Limb (tissue), 2 donors: ENCODE measurements at regions not wholly inside any gene's neighbourhood (a gene's known extent, or its start where the extent isn't known, plus 50 kb on each side); places are given as distances from the start of the nearest gene placed in this dataset.
A peak's percentile ranks its signal among the peaks of the same experiment; 100 is the strongest.
"Not testable (repeated sequence)": the region's sequence is repeated elsewhere in the genome, so short reads cannot be mapped to it uniquely, and the experiment has no call there.

Source experiments
- DNase-seq, 2 donors: peaks; one replicate each; pipeline ENCODE4 v3.0.0-alpha.2; 2016; ENCODE audit errors: extremely low spot score in 2 of 2

DNA sequence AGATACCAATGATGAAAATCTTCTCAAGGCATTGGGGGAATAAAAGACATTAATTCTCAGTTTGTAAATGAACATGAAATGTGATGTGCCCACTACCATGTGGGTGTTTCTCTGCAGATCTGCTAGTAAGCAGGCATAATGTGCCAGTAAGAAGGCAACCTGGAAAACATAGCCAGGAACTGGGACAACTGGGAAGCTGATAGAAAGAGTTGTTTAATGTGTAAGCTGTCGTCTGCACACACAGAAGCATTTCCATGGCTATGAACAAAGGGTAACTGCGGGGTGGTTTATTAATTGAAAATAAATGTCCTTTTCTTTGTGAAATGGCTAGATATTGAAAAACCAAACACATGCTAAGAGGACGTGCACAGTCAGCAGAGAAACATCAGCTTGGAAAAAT lies 52.0 kb downstream of the ZC3H11B start:
- DNase-seq = no peak

DNA sequence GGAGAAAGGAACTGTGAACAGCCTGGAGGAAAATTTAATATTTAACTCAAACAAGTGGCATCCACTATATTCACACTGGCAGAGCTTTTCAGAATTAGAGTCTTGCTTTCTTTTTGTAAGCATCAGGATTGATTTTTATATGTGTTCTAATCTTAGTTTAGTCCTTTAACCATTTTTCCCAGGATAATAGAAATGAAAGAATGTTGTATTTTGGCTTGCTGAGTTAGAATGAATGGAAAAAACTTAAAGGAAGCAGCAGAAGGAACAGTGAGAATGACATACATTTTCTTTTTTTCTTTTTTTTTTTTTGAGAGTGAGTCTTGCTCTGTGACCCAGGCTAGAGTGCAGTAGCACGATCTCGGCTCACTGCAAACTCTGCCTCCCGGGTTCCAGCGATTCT lies 53.0 kb downstream of the ZC3H11B start:
- no peak for DNase-seq

DNA sequence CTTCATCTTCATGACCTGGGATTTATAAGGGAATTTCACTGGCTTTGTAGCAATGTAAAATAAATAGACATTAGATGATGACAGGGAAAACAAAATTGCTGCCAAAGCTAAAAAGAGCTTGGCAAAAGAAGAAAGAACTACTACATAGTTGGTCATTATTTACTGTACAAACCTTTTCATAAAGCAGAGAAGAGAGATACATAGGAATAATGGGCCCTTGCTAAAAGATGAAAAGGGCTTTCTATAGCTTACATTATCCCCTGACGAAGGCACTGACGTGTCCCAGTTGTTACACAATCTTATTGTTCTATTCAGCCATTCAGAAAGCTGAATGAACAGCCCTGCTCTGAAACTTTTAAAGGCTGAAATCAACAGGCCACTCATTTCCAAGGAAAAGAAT lies 57.1 kb downstream of the ZC3H11B start:
- peak in 1 of 2 donors; percentile 71 for DNase-seq

DNA sequence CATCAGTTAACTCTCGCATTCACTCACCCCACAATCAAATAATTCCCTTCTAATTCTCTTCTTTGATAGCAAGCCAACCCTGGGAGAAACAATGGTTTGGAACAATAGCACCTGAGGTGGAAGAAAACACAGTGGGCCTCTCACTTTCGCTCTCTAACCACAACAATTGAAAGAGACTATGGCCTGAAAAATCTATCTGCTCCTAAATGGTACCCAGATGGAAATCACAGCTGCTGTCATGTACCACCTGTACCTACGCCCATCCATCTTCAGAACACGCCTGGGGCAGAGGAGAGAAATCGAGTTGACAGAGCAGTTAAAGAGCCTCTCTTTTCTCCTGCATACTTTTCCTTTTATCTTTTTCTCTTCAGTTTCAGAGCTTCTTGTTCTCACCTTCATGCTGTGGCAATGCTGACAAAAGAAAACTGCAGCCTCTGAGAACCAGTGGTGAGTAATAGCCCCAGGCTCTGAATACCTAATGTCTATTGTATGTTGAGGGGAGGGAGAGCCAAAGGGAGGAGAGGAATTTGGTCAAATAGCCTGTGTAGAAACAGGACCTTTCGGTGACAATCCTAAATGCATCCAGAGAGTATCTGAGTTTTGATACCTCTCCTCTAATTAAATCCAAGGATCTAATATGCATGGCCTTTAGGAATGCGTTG lies 57.7 kb downstream of the ZC3H11B start:
- no peak for DNase-seq

DNA sequence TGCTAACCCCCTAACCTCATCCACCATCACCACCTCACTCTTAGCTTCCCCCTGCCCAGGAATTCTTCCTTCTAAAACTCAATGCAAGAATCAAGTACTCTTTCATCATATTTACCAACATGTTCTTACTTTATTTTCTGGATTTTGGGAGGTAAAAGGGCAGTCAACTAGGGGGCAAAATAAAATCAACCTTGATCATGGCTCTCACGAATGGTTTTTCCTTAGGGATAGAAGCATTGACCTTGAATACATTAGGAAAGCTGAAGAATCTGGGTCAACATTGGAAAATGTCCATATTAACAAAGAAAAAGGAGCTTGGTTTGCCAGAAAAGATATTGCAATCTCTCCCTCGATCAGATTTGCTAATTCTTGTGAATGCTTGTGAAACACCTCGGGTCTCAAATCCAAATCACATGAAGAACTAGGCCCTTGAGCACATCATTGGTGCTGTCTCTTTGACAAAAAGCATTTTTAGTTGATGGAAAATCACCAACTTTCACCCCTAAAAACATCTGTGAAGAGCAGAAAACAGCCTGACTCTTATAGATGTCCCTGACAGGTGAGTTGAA lies 58.9 kb downstream of the ZC3H11B start:
- DNase-seq = no peak

DNA sequence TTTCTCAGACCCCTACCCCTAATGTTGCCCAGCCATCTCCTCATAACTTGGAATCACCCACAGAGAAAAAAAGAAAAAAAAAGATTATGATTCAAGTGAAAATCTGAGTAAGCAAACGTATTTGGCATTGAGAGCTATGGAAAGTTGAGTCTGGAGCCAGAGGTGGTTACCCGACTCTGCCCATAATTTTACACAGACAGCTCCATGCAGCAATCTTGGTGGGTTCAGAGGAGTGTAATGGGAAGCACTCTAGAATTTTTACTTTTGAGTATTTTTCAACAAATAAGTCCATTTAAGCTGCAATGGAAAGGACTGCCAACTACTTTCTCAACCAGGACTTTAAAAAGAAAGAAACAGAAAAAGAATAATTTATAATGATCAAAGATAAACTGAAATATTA lies 62.7 kb downstream of the ZC3H11B start:
- DNase-seq = no peak

DNA sequence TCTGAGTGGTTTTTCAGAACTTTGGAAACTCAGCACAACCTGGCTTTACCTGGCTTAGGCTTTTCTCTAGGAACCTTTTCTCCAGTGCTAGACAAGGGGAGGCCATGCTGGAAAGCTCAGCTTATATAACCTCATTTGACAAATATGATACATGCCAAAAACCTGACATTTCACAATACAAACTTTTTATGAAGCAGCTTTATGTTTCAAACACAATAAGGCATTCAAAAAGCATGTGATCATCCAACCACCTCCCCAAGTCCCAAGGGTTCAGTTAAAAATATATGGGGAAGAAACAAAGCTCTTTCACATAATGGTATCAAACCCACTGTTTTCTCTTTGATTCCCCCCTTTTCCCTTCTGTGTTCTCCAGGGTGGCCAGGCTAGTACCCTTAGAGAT lies 63.7 kb downstream of the ZC3H11B start:
- no peak for DNase-seq

DNA sequence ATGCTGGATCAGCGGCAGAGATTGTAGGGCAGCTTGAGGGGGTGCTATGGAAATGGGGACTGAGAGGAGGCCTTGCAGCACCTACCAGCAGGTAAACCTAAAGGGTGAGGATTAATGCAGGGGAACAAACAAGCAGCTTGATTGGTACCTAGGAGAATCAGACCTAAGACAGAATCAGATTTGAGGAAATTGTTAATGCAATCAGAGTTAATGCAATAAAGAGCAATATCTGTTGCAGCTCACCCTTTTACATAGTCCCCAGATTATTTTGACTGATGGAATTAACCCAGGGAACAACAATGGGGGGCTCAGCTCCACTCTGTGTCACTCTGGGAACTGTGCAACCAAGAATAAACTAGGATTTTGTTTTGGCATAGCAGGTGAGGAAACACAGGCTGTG lies 64.5 kb downstream of the ZC3H11B start:
- no peak for DNase-seq

DNA sequence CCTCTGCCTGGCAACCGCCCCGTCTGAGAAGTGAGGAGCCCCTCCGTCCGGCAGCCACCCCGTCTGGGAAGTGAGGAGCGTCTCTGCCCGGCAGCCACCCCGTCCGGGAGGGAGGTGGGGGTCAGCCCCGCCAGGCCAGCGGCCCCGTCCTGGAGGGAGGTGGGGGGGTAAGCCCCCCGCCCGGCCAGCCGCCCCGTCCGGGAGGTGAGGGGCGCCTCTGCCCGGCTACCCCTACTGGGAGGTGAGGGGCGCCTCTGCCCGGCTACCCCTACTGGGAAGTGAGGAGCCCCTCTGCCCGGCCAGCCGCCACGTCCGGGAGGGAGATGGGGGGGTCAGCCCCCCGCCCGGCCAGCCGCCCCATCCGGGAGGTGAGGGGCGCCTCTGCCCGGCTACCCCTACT lies 67.1 kb downstream of the ZC3H11B start:
- not testable (repeated sequence) for DNase-seq

DNA sequence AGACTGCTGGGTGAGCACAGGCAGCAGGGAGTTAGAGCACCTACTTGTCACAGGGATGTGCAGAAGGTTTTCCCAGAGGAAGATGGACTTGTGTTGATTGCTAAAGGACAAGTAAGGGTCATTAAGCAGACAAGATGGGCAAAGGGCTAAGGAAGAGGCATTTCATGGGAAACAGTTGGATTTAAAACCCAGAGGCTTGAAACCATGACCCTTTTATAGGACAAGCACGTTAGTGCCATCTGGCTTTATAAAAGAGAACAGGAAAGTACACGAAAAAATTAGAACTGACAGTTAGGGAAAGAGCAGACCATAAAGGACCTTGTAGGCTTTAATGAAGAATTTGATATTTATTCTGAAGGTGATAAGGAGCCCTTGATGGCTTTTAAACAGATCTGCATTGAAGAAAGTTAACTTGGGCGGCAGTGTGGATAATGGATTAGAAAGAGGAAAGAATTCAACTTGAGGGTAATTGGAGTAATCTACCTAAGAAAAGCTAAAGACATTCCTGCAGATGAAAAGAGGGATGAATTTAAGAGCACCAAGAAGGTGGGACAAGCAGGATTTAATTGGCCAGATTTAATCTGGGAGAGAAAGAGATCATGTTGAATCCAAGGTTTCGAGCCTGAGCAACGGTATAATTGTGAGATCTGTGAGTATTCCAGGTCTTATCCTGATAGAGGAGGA lies 68.6 kb downstream of the ZC3H11B start:
- no peak for DNase-seq

DNA sequence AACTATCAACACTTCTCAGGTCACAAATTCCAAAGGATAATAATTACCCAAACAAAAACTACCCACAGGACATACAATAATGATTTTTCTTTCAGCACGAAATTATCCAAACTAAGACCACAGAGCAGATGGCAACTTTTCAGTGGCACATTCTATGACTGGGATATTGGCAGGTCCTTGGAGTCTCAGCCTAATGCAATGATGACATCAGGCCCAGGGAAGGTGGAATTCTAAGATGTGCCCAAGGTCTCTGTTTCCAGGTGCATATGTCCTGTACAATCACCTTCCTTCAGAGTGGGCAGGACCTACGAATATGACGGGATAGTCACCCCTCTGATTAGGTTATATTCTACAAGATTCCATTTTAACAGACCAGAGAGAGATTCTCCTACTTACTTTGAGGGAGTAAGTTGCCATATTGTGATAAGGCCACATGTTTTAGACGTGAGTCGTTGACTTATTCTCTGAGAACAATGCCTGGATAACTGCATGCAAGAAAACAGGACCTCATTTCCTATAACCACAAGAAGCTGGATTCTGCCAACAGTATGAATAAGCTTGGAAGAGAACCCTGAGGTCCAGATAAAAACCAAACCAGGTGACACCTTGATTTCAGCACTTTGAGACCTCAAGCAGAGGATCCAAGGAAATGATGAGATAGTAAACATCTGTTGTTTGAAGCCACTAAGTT lies 69.9 kb downstream of the ZC3H11B start:
- DNase-seq = no peak

DNA sequence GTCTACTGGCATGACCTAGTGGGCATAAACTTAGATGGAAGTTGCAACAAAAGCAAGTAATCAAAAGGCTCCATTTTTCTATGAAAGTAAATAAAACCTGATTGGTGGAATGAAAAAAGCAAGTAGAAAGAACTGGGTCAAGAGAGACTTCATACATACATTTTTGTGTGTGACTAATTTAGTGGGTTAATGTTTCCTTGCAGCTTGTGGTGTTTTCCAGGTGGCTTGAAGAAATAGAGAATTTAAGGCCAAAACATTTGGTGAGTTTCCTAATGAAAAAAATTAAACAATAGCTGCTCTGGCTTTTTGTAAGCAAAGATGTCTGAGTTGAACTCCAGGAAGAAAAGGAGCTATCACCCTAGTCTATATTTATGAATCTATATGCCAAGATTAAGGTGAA lies 71.0 kb downstream of the ZC3H11B start:
- no peak for DNase-seq

DNA sequence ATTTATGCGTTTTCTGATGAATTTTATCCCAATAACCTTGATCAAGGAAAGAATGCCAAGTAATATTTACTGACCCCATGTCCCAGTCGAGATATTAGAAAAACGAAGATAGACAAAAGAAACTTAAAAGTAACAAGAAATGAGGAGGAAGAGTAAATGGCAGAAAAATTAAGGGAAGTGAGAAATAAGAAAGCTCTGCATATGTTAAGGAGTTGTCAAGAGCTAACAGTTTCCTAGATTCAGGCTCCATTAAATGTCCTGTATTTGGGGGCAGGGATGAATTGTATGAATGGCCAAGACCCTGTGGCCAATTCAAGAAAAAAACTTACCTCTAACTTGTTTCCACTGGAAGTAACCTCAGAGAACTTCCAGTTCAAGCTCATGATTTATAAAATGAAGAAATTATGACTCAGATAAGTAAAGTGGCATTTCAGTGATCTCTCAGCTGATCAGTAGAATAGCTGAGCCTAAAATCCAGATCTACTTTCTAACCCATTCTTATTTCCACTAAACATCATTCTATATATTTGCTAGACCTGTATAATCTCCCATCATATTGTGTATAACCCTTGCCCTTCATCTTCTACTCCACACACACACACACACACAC lies 73.2 kb downstream of the ZC3H11B start:
- DNase-seq = no peak

DNA sequence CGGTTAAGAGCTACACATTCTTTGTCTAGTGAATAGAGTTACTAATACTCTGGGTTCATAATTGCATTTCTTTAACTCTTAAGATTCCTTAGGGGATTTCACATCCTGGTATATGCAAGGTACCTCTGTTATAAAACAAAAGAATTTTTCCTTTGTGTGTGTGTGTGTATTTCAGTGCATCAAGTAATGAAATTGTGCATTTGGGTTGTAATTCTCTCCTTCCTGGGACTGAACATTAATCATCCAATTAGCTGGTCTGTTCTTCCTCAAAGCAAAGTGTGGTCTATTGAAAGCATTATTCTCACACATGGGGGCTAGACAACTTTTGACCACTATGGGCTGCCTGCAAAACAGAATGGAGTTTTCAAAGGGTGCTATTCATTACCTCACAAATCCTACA lies 74.0 kb downstream of the ZC3H11B start:
- no peak for DNase-seq

DNA sequence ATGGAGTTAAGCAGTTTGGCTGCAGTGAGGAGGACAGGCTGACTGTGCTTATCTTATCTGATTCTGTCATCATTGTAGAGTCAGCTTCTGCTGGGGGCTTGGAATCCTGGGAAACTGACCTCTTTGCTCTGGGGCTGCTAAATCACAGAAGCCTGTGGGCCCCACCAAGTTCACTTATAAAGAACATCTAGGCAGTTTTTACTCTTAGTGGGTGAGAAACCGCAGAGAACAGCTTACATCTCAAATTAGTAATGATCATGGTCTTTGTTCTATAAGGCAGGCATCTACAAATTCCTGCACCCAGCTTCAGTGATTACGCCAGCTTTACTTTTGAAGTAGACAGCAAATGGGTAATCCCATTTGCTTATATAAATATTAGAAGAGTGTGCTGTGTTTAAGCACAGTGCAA lies 75.7 kb downstream of the ZC3H11B start:
- DNase-seq = no peak

DNA sequence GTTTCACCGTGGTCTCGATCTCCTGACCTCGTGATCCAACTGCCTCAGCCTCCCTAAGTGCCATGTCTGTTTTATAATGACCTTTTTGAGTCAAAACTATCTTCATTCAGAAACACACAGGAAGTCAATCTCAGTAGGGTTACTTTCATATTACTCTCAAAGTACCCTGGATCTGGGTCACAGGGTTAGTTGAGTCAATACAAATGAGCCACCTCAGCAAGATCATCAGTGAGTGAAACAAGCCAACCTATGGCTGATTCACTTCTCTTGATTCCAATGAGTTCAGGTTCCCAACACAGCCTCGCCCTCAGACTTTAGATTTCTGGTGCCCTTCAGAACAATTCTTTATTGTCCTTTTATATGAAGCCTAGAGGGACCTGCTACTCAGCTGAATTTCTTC lies 76.9 kb downstream of the ZC3H11B start:
- no peak for DNase-seq

DNA sequence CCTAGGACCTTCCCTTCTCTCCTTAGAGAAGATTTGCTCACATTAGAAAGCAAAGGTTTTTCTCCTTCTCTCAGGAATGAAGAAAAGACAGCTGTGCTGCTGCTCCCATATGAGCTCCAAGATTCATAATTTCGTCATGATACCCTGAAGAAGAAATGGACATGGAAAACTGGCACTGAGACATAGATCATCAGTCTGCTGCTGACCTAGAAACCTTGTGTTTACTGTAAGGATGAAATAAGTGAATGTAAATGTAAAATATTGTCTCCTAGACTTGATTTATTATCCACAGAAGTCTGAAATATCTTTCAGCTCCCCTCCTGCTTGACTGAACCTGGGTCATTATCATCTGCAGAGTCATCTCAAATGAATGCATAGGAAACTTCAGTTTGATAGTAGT lies 77.9 kb downstream of the ZC3H11B start:
- no peak for DNase-seq

DNA sequence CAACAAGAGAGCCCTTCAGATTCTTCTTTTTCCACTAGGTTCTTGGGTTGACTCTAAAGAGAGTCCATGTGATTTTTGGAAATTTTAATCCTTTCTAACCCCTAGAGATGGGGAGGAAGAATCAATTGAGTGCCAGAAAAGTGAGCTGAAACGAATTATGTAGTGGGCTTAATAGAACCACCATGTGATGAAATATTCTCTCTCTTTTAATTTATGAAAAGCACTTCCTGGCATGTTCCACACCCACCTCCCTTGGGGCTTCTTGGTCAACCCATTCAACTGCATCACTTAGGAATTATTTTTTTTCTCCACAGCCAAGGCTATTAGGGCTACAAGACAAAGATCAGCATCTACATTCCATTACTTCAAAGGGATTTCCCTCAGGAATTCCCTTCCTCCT lies 79.6 kb downstream of the ZC3H11B start:
- DNase-seq = no peak

DNA sequence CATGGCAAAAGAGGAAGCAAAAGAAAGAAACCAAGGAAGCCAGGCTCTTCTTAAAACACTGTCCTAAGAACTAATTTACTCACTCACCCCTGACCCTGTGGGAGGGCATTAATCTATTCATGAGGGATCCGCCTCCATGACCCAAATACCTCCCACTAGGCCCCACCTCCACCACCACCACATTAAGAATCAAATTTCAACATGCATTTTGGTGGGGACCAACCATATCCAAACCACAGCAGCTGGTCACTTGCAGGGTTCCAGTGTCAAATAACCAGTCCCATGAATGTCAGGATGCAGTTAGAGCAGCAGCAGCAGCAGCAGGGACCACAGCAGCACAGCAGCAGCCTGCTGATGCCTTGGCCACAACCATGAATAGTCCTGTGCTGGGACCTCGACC lies 83.8 kb downstream of the ZC3H11B start:
- no peak for DNase-seq

DNA sequence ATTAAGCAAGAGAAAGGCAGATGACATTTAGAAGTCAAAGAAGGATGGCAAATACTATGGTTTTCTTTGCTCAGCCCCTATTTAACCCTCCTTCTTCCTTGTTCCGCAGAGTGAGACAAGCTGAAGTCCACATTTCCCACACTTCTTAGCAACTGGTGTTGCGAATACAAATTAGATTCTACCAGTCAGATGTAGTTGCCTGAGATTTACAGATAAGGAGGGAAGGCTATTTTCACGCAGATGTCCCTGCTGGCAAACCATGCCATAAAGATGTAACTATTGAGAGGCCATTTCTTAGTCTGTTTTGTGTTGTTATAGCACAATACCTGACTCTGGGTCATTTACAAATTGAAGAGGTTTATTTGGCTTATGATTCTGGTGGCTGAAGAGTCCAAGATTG lies 84.3 kb downstream of the ZC3H11B start:
- DNase-seq = no peak

DNA sequence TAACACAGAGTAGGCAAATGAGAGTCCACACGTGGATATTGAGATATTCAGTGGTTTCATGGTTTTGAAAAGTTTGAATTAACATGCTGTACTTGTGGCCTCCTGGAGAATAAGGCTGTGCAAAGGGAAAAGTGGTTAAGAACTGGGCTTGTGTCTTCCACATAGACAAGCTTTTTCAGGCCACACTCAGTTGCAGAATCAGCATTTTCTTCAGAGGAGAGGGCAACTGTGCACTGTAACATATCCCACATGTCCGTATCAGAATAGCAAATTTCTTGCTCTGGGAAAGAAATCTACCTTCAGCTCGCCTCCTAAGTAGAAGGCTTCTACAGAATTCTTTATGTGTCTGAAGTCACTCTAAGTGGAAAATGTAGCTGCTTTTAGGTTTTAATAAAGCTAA lies 84.9 kb downstream of the ZC3H11B start:
- DNase-seq = no peak

DNA sequence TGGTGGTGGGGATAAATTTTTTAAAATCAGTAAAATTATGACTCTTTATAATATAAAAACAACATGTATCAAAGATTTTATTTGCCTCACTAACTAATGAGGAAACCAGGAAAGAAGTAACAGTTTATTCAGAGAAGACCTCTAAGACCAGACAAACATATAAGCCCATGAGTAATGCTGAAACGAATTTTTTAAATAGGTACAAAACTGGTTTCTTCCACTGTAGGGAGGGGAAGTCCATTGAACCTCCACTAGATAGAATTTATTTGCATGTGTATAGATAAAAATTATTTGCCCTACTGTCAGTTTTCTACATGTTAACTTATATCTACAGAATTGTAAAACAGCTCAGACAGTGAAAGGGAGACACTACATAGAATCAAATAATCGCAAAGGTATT lies 86.8 kb downstream of the ZC3H11B start:
- no peak for DNase-seq
